NOMO-1 (cell line): ENCODE measurements at regions not wholly inside any gene's neighbourhood (a gene's known extent, or its start where the extent isn't known, plus 50 kb on each side); places are given as distances from the start of the nearest gene placed in this dataset.

ENCODE experiments used
- DNase-seq, 2 experiments: peaks; one replicate each; lab custom pipeline; 2025; ENCODE audit not compliant: unreplicated experiment in 2 of 2; lab: John Stamatoyannopoulos, UW

- no peak for DNase-seq
Observed at GRCh38 chr9:14967450-14968321, 57.5 kb upstream of the FREM1 start.

GRCh38 chr9:14962193-14962882 lies 52.1 kb upstream of the FREM1 start:
- no peak for DNase-seq

GRCh38 chr9:14961372-14962068 lies 51.3 kb upstream of the FREM1 start:
- DNase-seq, result no peak

- no peak for DNase-seq
Observed at GRCh38 chr9:14960881-14961280, 50.7 kb upstream of the FREM1 start.
